Panc1 (cell line): ENCODE measurements at regions not wholly inside any gene's neighbourhood (a gene's known extent, or its start where the extent isn't known, plus 50 kb on each side); places are given as distances from the start of the nearest gene placed in this dataset.

Experiments used
- TF ChIP-seq, protein P1 (sequence below), 2 experiments: IDR thresholded peaks; 2 replicates each; pipeline ENCODE4 v1.6.1; 2011 to 2012; ENCODE audit warnings: low read depth in 2 of 2, control low read depth in 1 of 2, low read length in 1 of 2, mild to moderate bottlenecking in 1 of 2, moderate library complexity in 1 of 2; ENCODE audit not compliant: insufficient read depth in 1 of 2
- TF ChIP-seq, protein P2 (sequence below): fragments of 450-650 bp; IDR thresholded peaks from 2 replicates; pipeline ENCODE4 v1.5.1; 2017; ENCODE audit warnings: mild to moderate bottlenecking

DNA sequence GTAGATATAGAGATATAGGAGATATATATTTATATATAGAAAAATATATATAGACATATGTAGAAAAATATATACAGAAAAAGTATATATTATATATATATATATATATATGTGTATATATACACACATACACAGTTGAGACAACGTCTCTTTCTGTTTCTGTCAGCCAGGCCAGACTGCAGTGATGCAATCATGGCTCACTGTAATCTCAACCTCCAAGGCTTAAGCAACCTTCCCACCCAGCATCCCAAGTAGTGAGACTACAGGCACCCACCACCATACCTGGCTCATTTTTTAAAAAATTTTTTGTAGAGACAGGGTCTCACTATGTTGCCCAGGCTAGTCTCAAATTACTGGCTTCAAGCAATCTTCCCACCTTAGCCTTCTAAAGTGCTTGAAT lies 426.3 kb downstream of the GPM6A start:
- TF ChIP-seq, protein P1, sequence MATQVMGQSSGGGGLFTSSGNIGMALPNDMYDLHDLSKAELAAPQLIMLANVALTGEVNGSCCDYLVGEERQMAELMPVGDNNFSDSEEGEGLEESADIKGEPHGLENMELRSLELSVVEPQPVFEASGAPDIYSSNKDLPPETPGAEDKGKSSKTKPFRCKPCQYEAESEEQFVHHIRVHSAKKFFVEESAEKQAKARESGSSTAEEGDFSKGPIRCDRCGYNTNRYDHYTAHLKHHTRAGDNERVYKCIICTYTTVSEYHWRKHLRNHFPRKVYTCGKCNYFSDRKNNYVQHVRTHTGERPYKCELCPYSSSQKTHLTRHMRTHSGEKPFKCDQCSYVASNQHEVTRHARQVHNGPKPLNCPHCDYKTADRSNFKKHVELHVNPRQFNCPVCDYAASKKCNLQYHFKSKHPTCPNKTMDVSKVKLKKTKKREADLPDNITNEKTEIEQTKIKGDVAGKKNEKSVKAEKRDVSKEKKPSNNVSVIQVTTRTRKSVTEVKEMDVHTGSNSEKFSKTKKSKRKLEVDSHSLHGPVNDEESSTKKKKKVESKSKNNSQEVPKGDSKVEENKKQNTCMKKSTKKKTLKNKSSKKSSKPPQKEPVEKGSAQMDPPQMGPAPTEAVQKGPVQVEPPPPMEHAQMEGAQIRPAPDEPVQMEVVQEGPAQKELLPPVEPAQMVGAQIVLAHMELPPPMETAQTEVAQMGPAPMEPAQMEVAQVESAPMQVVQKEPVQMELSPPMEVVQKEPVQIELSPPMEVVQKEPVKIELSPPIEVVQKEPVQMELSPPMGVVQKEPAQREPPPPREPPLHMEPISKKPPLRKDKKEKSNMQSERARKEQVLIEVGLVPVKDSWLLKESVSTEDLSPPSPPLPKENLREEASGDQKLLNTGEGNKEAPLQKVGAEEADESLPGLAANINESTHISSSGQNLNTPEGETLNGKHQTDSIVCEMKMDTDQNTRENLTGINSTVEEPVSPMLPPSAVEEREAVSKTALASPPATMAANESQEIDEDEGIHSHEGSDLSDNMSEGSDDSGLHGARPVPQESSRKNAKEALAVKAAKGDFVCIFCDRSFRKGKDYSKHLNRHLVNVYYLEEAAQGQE (IDR thresholded peaks at IDR 0.05; ENCODE audit: insufficient read depth in 1 of 2, low read depth in 2 of 2, low read length in 1 of 2), result no peak
- TF ChIP-seq, protein P2, sequence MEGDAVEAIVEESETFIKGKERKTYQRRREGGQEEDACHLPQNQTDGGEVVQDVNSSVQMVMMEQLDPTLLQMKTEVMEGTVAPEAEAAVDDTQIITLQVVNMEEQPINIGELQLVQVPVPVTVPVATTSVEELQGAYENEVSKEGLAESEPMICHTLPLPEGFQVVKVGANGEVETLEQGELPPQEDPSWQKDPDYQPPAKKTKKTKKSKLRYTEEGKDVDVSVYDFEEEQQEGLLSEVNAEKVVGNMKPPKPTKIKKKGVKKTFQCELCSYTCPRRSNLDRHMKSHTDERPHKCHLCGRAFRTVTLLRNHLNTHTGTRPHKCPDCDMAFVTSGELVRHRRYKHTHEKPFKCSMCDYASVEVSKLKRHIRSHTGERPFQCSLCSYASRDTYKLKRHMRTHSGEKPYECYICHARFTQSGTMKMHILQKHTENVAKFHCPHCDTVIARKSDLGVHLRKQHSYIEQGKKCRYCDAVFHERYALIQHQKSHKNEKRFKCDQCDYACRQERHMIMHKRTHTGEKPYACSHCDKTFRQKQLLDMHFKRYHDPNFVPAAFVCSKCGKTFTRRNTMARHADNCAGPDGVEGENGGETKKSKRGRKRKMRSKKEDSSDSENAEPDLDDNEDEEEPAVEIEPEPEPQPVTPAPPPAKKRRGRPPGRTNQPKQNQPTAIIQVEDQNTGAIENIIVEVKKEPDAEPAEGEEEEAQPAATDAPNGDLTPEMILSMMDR, result no peak
